ENCODE measurements at regions not wholly inside any gene's neighbourhood (a gene's known extent, or its start where the extent isn't known, plus 50 kb on each side); places are given as distances from the start of the nearest gene placed in this dataset.

DNA sequence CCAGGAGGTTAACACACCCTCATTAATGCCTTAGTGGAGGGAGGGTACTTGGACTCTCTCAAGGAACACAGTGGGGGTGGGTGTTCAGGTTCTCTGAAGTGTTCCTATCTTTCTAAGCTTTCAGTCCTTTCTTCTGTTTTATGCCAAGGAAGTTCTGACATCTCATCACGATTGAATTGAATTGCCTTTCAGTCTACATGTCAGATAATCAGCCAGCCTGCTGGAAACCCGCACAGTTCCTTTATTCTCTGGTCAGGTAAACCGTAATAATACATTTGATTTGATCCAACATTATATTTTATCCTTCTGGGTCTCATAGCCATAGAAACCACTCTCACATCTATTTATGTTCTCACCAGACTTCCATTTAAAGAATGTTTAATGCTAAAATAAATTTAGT is 339.0 kb downstream of the RWDD3 start:
- TF ChIP-seq, protein P1, sequence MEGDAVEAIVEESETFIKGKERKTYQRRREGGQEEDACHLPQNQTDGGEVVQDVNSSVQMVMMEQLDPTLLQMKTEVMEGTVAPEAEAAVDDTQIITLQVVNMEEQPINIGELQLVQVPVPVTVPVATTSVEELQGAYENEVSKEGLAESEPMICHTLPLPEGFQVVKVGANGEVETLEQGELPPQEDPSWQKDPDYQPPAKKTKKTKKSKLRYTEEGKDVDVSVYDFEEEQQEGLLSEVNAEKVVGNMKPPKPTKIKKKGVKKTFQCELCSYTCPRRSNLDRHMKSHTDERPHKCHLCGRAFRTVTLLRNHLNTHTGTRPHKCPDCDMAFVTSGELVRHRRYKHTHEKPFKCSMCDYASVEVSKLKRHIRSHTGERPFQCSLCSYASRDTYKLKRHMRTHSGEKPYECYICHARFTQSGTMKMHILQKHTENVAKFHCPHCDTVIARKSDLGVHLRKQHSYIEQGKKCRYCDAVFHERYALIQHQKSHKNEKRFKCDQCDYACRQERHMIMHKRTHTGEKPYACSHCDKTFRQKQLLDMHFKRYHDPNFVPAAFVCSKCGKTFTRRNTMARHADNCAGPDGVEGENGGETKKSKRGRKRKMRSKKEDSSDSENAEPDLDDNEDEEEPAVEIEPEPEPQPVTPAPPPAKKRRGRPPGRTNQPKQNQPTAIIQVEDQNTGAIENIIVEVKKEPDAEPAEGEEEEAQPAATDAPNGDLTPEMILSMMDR (IDR thresholded peaks at IDR 0.05; ENCODE audit: insufficient read depth, missing control alignments): no peak
- DNase-seq (ENCODE audit: insufficient read length, low spot score) (no peak), FAIRE-seq (no peak)

DNA sequence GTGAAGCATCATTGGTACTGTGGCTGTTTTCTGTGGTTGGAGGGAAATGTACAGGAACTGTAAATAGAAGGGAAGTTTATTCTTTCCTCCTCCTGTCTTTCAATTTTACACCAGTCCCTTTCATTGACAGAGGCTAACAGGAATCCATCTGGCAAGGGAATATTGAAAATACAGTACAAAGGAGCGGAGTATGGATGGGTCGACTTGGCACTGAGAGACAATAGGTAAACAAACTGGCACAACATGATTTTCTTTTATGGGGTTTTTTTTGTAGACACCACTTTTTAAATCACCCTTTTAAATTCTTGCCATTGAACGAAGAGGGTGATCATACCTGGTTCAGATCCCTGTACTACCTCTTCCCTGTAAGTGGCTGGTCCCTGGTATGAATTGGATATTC is 341.3 kb downstream of the RWDD3 start:
- TF ChIP-seq, protein P1 (IDR thresholded peaks at IDR 0.05; ENCODE audit: insufficient read depth, missing control alignments): no peak
- no peak for DNase-seq (ENCODE audit: insufficient read length, low spot score)
- FAIRE-seq: no peak

DNA sequence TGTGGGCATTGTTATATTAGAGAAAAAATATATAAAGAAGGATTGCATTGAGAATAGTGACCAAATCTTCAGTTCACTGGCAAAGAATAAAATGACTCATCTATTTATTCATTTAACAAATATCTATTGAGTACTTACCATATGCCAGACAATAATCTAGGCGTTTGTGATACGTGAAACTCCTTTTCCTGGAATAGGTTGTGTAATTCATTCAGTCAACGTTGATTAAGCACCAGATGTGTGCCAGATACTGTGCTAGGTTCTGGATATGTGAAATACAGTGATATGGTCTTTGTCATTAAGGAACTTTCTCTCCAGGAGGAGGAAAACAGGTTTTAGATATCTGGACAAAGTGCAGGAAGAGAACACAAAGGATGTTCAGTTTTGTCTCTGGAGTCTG is 344.5 kb downstream of the RWDD3 start:
- TF ChIP-seq, protein P1 (IDR thresholded peaks at IDR 0.05; ENCODE audit: insufficient read depth, missing control alignments): no peak

DNA sequence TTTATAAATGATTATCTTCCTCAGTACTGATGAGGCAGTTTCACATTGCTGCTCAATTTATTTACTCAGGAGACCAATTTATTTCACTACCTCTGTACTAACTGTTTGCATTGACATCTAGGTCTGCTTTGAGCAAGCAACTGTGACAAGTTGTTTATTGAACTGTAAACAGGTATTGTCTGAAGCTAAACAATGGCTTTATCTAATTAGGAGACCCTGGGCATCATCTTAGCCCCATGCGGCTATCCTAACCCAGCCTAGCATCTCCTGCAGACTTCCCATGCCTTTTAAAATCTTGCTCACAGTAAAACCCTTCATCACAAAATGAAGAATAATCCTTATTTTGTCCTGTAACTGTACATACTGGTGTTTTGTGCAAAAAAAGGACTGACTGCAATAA is 348.2 kb downstream of the RWDD3 start:
- DNase-seq (ENCODE audit: insufficient read length, low spot score) (no peak), FAIRE-seq (no peak)
- TF ChIP-seq, protein P1 (IDR thresholded peaks at IDR 0.05; ENCODE audit: insufficient read depth, missing control alignments): no peak

More for the DNA sequence above, 344.5 kb downstream of the RWDD3 start:
- no peak for FAIRE-seq
- DNase-seq (ENCODE audit: insufficient read length, low spot score): no peak

DNA sequence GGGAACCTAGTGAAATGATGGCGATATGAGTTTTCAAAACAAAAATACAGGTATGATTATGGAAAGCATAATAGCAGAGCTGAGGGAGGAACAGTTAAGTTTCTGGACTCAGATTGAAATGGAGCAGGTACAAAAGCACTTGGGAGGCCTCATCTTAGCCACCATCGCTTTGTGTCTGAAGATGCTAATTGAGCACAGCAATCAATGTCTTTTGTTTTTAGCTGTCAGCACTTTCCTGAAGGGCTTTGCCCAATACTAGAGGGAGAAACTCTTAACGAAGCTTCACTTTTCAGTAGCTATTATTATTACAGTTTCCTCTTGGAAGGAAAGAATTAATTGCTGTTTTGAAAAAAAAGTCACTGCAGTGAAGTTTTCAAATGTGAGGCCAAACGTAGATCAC is 348.7 kb downstream of the RWDD3 start:
- DNase-seq (ENCODE audit: insufficient read length, low spot score): no peak
- TF ChIP-seq, protein P1 (IDR thresholded peaks at IDR 0.05; ENCODE audit: insufficient read depth, missing control alignments): no peak
- no peak for FAIRE-seq

DNA sequence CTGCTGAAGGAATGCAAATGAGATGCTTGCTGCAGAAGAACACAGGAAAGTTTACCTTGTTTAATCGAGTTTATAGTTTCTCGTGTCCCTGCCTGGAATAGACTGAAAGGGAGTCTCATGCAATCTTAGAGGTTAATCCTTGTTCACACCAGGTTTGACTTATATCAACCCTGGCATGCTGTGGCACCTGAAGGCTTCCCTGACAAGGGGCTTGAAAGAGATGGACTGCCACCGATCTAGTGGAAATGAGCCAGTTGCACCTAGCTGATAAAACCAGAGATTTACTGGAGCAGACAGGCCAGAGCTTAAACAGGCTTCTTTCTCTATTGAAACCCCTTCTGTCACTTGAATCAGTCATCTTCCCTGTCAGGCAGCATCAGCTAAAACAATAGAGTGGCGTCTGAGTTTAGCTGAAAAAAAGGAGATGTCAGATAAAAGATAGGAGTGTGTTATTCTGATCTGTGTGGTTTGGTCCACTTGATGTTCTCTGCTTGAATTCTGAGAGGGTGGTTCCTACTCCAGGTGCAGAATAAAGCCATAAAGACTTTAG is 349.7 kb downstream of the RWDD3 start:
- DNase-seq (ENCODE audit: insufficient read length, low spot score) (no peak), FAIRE-seq (no peak)
- TF ChIP-seq, protein P1 (IDR thresholded peaks at IDR 0.05; ENCODE audit: insufficient read depth, missing control alignments): no peak

DNA sequence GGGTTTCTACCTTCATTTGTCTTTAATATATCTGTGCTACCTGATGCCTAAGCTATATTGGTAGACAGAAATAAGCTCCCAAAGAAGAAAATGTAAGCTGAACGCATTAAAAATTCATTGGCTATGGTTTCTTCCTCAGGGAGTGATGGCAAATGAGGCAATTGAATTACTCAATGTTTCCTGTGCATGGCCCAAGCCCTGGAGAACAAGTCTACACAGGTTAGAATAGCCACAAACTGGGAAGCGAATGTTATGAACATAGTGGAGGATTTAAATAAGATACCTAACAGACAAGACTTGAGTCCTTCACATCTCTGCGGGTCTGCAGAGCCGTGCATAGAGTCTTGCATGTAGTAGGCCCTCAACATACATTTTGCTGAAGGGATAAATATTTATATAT is 350.3 kb downstream of the RWDD3 start:
- FAIRE-seq (no peak), DNase-seq (ENCODE audit: insufficient read length, low spot score) (no peak)
- TF ChIP-seq, protein P1 (IDR thresholded peaks at IDR 0.05; ENCODE audit: insufficient read depth, missing control alignments): no peak

All from D721Med (cell line).